Muscle of arm (tissue), 1 donor: ENCODE measurements at regions not wholly inside any gene's neighbourhood (a gene's known extent, or its start where the extent isn't known, plus 50 kb on each side); places are given as distances from the start of the nearest gene placed in this dataset.
"Not testable (repeated sequence)": the region's sequence is repeated elsewhere in the genome, so short reads cannot be mapped to it uniquely, and the experiment has no call there.

ENCODE experiments used
- DNase-seq: peaks from one replicate; pipeline ENCODE4 v3.0.0-alpha.2; 2013

DNA sequence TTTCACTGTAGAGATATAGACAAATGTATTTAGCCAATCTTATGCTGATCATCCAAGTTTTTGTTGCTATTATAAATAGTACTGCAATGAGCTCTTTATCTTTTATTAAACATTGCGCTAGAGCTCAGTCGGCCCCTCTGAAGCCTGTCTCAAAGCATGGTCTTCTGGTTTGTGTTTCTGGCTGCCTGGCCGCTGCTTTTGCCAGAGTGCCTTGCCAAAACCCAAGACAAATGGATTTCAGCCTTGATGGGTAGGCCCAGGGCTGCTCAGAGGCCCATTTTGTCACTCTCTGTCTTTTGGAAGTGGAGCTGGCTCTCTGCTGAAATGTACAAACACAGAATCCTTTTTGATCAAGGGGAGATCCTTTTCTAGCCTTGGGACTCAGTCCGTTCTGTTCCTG lies 102.9 kb upstream of the KCNG1 start:
- DNase-seq, result no peak

DNA sequence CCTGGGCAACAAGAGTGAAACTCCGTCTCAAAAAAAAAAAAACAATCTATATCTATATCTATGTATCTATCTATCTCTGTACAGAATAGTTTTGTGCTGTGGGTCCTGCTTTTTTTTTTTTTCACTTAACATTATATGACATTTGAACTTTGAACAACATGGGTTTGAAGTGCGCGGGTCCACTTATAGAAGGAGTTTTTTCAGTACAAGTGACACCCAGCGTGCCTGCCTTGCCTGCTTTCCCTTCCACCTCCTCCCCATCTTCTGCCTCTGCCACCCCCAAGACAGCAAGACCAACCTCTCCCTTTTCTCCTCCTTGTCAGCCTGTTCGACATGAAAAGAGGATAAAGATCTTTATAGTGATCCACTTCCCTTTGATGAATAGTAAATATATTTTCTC lies 102.2 kb upstream of the KCNG1 start:
- DNase-seq, result no peak

DNA sequence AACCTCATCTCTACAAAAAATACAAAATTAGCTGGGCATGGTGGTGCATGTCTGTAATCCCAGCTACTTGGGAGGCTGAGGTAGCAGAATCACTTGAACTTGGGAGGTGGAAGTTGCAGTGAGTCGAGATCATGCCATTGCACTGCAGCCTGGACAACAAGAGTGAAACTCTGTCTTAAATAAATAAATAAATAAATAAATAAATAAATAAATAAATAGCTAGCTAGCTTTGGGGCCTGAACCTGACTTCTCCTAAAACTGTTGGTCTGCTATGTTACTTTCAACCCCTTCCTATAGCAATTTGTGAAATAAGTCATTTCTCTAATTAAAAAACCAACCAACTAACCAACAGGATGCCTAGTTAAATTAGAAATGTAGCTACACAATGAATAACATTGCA lies 101.0 kb upstream of the KCNG1 start:
- not testable (repeated sequence) for DNase-seq

DNA sequence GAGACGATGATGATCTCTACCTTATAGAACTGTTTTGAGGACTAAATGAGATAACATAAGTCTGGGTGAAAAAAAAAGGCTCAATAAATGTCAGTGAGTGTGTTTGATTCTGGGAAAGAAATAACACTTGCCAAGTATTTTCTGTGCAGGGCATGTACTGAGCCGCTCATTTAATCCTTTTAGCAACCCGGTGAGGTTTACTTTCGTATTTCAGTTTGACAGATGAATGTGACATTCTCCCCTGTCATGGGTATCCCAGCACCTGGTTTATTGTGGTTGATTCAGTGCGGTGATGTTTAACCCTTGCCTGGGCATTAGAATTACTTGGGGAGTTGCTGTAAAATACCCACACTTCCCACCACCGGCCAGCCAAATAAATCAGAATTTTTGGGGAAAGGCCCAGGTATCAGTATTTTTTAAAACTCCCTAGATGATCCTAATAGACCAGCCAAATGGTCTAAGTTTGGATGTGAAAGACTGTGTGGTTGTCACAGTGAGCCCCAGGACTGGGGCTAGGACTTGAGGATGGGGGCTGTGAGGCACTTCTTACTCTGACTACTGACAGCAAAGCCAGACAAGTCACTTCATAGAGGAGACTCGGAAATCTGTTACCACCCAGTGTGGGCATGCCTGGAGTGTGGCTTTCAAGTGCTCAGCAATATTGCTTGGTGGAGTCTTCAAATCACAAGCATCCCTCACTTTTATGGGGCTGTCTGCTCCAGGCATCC lies 100.2 kb upstream of the KCNG1 start:
- DNase-seq, result no peak

DNA sequence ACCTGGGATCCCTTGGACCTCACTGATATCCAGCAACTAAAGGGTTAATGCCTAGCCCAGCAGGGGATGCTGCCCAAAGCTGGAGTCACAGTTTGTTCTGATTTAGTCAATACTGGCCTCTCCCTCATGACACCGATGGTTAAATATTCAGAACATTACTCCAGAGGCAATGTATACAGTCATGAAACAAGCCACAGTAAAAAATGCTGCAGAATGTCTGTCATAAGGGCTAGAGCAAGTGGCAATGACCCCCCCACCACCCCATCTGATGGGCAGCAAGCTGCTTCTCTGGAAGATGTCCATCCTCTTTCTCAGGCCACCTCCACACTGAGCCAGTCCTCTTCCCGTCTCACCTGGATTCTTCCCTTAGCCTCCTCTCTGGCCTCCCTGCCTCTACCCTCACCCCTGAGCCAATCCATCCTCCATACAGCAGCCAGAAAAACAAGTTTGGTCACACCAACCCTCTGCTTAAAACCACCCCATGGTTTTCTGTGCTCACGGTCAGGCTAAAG lies 99.0 kb upstream of the KCNG1 start:
- no peak for DNase-seq

DNA sequence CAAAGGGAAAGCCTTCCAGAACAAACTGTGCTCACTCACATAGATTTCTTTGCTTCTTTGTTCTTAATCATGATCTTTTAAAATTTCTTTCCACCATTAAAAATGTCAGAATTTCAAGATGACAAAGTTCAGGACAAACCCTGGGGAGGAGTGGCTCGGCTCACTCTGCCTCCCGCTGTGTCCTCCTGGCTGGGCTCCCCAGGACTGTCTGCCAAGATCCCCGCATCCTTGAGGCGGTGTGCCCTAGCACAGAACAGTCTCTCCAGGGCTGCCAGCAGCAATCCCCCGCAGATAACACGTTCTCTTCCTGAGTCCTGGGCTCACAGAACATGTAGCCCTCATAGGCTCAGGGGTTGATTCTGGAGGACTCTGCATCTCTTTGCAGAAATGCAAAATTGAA lies 98.4 kb upstream of the KCNG1 start:
- DNase-seq, result no peak

DNA sequence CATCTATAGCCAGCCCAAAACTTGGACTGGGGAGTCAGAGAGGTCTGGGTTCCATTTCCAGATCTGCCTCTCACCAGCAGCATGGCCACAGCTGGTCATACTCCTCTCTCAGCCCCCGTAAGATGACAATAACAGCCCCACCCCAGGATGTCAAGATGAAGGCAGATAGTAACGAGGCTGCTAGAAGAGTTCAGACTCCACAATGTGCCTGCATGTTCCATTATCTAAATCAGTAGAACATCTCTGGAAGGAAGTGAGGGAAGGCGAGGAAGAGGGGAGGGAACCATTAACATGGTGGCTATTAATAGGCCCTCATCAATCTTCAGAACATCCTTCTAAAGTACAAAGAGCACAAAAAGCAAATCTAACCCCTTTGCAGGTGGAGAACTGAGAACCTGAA lies 98.0 kb upstream of the KCNG1 start:
- no peak for DNase-seq

DNA sequence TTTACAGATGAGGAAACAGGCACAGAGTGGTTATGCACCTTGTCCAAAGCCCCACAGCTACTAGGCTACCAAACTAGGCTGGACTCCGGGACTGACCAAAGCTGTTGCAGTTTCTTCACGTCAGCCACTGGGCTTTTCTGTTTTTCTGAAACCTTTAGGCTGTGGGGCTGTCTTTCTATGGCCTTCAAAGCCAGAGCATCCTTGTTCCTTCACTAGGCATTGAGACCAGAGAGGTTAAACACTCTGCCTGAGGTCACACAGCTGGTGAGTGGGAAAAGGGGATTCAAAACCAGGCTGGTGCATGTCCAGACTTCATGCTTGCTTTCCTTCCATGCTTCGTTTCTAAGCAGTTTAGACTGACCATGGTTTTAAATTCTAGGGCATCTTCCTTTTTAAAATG lies 97.5 kb upstream of the KCNG1 start:
- DNase-seq, result no peak

DNA sequence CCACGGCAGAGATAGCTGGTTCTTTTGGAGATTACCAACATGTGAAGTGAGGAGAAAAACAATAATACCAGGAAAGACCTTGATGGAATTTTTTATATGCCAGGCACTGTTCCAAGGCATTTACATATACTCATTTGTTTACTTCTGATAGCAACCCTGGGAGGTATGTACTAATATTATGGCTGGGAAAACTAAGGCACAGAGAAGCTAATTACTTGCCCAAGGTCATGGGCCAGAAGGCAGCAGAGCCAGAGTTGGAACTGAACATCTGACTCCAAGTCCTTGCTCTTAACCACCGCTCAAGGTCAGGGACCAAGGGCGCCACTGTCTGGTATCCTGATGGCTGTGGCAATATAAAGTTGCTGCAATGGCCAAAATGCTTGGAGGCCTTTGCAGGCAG lies 97.0 kb upstream of the KCNG1 start:
- no peak for DNase-seq

DNA sequence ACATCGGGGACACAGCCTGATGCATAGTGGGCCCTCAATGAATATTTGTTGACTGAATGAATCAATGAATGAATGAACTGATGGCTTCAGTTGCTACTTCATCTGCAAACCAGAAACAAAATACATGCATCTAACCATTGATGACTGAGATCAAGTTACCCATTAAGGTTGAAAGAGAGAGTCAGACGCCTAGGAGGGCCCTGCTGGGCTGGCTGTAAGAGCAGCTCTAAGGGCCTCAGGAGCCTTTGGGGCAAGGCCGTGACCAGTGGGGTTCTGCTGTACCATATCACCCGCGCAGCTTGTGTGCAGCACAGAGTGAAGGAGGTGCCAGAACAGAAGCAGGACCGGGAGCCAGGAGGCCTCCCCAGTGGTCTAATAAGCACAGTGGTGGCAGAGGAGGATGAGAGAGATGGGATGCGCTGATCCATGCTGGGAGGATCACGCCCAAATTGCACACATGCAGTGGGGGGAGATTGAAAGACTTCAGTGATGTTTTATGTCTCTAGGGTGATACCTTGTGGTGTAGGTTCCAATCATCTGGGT lies 96.1 kb upstream of the KCNG1 start:
- no peak for DNase-seq

DNA sequence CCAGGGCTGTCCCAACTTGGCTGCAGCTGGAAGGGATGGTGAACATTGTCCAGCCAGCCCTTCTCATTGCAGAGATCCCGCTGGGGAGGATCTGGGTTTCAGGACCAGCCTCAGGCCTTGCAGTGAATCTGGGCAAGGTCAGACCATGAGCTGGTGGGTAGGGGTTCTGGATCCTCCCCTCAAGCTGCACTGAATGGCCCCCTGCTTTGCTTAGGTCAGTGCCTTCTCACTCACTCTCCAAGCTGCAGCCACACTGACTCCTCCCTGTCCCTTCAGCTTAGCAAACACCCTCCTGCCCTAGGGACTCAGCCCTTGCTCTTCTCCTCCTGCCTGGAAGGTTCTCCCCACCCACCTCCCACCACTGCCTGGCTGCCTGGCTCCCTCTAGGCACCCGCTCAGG lies 95.3 kb upstream of the KCNG1 start:
- no peak for DNase-seq

DNA sequence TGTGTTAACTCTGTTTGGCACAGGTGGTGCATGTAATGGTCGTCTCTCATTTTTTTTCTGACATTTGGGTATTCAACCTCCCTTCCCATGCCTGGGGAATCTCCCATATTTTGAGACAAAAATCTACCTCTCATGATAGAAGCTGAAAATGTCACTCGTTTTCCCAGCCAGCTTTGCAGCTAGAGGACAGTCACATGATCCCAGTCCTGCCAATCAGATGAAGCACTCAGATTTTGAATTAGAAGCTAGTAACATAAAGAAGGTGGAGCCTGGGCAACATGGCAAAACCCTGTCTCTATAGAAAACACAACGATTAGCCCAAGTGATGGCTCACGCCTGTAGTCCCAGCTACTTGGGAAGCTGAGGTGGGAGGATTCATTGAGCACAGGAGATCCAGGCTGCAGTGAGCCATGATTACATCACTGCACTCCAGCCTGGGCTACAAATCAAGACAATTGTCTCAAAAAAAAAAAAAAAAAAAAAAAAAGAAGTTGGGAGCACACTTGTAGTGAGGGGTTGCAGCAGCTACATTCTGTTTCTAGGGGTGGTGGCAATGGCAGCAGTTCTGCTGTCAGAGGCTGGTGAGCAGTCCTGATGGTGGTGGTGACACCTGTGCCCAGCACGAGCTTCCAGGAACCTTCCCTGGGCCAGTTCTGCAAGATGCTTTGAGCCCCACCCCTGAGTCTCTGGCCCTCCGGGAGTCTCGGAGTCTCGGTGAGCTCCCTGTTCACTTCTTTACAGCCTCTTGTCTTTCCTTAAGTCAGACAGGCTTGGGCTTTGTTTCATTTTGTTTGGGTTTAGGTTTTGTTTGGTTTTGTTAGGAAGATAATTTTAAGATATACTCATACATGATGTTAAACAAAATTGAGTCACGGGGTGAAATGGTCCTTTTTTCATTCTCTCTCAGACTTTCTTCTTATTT lies 94.1 kb upstream of the KCNG1 start:
- no peak for DNase-seq

DNA sequence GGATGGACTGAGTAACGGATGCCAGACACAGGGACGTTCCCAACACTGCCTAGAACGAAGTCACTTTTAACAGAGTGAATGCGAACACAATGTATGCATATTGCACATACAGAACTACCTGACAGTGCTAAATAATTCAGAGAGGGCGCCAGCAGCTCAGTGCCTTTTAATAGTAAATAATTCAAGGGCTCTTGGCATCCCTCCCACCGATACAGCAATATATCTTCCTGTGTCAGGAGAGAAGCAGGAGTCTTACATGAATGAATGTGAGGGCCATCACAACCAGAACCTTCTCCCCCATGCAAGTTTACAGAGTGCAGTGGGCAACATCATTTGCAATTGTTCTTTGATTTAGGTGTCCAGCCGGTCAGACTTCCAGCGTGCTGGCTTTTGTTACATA lies 88.4 kb upstream of the KCNG1 start:
- no peak for DNase-seq

DNA sequence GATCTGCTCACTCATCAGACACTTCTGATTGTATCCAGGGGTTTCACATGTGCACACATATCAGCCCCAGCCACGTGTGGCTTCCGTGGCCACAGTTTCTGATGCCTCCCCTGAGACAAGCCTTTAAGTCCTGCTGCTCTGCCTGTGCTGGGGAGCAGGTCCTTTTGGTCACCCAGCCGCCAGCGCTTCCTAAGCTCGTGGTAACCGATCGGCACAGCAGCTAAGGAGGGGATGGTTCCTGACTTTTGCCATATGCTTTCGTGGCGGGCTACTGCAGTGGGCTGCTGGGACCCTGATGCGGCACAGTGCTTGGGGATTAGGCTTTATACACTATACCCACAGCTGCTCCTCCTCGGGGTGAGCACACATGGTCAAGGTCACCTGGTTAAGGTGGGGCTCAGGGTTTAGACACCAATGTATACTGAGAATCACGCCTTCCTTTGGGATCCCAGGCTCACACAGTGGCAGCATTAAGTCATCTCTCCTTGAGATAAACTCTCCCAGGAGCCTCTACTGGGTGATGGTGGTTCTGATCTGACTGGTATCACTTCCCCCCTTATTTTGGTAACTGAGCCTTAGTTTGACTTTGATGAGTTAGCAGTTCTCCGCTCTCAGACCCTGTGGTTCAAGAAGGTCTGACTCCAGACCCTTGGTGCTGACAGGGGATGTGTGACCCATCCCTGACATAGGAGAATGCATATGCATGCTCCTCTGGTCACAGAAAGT lies 85.9 kb upstream of the KCNG1 start:
- no peak for DNase-seq

DNA sequence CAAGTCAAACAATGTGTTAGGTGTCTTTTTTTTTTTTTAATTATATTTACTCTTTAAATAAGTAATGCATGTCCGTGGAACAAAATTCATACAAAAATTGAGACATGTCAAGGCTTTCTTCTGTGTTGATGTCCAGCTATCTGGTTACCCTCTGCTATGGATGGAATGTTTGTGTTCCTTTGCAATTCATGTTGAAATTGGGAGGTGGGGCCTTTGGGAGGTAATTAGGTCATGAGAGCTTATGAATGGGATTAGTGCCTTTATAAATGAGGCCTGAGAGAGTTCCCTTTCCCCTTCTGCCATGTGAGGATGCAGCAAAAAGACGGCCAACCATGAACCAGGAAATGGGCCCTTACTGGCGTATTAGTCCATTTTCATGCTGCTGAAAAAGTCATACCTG lies 83.1 kb upstream of the KCNG1 start:
- DNase-seq, result no peak

DNA sequence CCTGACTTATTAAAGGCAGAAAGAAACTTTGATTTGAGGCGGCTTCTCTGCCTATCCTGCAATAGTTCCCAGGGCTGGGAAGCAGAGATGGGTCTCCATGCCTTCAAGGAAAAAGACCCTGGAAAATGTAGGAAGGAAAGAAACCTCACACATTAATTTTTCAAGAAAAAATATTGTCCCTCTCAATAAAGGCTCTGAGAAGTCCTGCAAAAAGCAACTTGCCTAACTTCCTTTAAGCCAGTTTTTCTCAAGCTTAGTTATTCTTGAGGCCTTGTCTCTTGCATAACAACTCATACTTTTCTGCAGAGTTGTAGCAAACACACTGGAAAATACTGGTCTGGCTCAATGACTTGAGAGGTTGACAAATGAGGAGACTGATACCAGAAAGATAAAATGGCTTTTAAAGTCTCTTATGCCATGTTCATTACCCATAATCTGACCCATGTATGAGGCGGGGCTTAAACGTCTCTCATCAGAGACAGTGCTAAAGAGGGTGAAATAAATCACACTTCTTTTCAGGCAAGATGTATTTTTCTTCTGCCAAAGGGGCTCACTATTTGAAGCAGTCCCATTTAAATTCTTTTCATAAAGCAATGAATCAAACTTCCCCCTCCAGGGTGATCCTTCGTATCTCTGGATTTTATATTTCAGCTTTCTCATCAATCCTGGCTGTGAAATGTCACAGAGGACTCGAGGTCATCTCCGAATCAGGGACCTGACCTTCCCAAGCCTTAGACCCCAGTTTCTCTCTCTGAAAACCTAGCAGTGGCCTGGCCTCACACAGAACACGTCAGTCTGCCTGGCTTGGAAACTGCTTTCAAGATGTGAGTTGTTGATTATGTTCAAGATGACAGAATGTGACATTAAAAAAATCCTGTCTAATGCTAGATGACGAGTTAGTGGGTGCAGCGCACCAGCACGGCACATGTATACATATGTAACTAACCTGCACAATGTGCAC lies 82.3 kb upstream of the KCNG1 start:
- no peak for DNase-seq

DNA sequence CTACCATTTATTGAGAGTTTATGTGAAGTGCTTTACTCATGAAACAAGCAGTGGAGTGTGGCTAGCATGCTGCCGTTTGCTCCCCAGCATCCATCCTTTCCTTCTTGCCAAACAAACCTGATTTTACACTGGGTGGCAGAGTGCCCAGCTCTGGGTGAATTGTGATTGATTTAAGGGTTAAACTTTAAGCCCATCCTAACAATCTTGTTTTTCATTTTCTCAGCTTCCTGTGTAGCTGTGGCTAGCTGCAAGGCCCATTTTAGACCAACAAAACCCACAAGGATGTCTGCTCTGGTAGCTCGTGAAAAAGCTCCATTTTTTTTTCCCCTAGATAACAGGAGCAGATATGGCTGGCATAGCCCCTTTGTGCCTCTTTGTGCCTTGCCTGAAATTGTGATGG lies 77.7 kb upstream of the KCNG1 start:
- no peak for DNase-seq

DNA sequence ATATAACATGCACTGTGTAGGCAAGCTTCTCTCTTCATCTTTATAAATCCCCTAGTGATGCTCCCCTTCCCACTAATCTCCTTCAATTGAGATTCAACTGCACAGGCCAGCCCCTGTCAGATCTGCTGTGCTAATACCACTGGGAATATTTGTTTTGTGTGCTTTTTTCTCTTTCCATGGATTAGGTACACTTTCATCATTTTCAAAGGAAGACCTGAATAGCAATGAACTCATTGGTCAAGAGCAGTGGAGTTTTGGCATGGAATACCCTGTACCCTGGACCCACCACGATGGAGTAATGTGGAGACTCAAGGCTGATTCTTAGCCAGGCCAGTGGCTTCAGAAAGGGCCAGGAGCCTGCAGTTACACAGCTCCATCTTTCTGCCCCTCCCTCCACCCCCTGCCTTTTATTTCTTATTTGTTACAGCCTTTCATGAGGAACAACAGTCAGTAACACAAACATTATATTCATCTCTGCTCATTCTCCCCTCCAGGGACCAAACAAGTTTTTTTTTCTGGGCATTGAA lies 75.4 kb upstream of the KCNG1 start:
- no peak for DNase-seq

DNA sequence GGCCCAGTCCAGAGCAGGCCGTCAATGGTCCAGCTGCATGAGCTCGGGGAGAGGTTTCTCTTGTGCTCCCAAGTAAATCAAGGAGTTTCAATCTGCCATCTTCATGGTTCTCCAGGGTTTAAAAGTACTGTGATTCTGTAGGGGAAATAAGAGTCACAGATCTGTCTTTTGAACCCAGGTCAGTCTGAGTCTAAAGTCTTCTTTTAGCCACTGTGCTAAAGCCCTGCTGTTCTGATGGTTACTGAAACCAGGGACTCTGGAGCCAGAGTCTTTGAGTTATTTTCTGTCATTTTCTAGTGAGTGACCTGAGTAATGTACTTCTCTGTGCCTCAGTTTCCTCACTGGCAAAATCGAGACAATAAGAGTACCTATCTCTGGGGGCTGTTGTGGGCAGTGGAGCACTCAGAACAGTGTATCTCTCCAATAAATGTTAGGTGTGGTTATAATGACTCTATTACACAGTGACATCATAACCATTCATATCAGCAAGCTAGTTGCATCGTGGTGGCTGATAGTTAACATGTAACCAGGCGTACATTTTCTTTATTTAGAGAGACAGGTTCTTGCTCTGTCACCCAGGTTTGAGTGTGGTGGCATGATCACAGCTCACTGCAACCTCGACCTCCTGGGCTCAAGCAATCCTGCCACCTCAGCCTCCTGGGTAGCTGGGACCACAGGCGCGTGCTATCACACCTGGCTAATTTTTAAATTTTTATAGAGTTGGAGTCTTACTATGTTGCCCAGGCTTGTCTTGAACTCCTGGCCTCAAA lies 74.6 kb upstream of the KCNG1 start:
- no peak for DNase-seq
